ENCODE measurements at regions not wholly inside any gene's neighbourhood (a gene's known extent, or its start where the extent isn't known, plus 50 kb on each side); places are given as distances from the start of the nearest gene placed in this dataset.
"Not testable (repeated sequence)": the region's sequence is repeated elsewhere in the genome, so short reads cannot be mapped to it uniquely, and the experiment has no call there.

DNA sequence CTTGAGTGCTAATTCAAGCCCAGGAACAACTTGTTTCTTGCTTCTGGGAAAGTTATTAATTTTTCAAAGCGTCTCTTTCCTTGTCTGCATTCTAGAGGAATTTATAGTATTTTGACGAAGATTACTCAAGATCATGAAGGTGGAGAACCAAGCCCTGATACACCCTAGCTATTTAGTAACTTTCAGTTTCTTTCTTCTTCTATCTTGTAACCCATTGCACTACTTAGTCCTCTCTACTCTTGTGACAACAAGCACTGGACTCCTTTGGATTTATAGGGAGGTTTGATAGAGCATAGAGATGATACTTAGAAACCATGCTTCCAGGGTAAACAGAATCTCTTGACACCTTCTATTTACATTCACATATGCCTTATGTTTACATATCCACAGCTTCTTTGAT is 203.3 kb upstream of the GRM7 start:
- no peak for DNase-seq

GRCh38 chr3:6667354-6667753 is 193.6 kb upstream of the GRM7 start:
- DNase-seq, result no peak

DNA sequence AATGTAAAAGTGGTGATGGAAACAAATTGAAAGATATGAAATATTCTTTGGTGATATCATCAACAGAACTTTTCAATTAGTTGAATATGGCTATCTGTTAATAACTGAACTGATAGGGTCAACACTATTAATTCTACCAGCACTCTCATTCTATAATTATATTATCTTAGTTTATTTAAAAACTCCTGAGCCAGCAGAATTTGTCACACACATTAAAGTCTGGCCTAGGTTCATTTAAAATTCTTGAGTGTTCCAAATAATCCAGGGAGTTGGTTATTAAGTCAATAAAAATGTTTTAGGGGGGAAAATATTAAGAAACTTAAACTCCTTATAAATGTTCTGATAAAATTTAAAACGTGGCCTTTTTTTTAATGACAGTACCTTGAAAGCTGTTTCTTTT is 189.6 kb upstream of the GRM7 start:
- DNase-seq, result no peak

GRCh38 chr3:6679510-6679909 is 181.4 kb upstream of the GRM7 start:
- DNase-seq, result no peak

DNA sequence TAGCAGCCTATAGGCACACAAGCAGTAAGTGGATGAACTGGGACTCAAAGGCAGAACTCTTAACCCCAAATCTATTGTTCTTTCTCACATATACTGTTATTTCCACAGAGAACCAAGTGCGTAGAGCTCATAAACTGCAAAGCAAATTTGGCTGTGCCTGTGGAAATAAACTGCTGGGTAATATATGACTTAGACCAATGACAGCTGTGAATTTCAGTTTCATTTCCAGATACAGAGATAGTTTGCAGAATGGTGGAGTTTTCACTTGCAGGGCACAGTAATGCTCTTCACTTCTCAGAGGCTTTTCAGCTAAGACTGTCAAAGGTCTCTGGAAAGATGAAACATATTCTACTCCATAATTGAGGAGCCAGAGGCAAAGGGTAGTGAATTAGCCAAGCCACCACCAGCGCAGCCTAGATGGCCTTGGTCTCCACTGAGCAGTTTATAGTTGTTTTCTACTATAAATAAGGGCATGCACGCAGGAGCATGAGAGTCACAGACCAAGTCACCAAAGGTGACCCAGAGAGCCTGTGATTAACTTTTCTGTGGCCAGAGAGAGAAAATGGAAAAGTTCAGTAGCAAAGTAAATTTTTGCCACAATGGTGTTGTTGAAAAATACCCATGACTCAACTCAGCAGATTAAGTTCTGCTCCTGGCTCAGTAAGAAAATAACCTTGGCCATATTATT is 180.7 kb upstream of the GRM7 start:
- DNase-seq, result no peak

- DNase-seq, result no peak
Observed at GRCh38 chr3:6697285-6697684, 163.6 kb upstream of the GRM7 start.

- no peak for DNase-seq
Observed at GRCh38 chr3:6697722-6698121, 163.2 kb upstream of the GRM7 start.

DNA sequence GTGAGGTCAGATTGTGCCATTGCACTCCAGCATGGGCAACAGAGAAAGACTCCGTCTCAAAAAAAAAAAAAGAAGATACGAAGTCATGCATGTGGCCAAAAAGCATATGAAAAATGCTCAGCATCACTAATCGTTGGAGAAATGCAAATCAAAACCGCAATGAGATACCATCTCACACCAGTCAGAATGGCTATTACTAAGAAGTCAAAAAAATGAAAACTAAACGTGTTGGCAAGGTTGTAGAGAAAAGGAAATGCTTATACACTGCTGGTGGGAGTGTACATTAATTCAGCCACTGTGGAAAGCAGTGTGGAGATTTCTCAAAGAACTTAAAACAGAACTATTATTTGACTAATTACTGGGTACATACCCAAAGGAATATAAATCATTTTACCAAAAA is 156.1 kb upstream of the GRM7 start:
- not testable (repeated sequence) for DNase-seq

GRCh38 chr3:6706777-6707176 is 154.1 kb upstream of the GRM7 start:
- DNase-seq, result no peak

DNA sequence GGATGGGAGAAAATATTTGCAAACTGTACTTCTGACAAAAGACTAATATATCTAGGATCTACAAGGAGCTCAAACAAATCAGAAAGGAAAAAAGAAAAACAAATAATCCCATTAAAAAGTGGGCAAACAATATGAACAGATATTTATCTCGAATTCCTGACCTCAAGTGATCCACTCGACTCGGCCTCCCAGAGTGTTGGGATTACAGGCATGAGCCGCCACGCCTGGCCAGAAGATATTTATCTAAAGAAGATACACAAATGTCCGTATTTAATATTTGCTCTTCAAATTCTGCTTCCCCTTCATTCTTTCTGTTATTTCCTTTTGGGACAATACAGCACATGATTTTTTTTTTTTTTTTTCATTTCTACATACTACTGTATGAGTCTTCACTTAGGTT is 151.7 kb upstream of the GRM7 start:
- no peak for DNase-seq

GRCh38 chr3:6714962-6715361 is 146.0 kb upstream of the GRM7 start:
- DNase-seq, result no peak

- no peak for DNase-seq
Observed at GRCh38 chr3:6716420-6716819, 144.5 kb upstream of the GRM7 start.

- no peak for DNase-seq
Observed at GRCh38 chr3:6717026-6717943, 143.6 kb upstream of the GRM7 start.

GRCh38 chr3:6719999-6720398 is 140.9 kb upstream of the GRM7 start:
- no peak for DNase-seq

GRCh38 chr3:6721491-6721890 is 139.4 kb upstream of the GRM7 start:
- no peak for DNase-seq

DNA sequence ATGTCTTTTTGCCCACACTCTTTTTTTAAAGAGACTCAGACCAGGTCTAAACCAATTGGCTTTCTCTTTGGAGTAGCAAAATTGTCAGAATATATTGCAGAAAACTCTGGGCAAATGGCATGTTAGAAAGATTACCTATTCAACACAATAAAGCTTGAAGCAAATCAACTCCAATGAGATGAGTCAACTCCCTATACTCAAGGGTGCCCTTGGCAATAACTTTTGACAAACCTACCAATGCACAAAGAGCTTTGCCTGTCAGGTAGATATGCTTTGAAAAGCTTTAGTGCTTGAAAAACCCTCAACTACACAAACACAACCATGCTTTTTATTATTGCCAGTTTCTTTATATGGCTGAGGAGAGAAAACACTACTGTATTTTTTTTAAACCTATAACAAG is 137.7 kb upstream of the GRM7 start:
- no peak for DNase-seq

GRCh38 chr3:6726811-6727210 is 134.1 kb upstream of the GRM7 start:
- DNase-seq, result no peak

- no peak for DNase-seq
Observed at GRCh38 chr3:6732807-6733206, 128.1 kb upstream of the GRM7 start.

DNA sequence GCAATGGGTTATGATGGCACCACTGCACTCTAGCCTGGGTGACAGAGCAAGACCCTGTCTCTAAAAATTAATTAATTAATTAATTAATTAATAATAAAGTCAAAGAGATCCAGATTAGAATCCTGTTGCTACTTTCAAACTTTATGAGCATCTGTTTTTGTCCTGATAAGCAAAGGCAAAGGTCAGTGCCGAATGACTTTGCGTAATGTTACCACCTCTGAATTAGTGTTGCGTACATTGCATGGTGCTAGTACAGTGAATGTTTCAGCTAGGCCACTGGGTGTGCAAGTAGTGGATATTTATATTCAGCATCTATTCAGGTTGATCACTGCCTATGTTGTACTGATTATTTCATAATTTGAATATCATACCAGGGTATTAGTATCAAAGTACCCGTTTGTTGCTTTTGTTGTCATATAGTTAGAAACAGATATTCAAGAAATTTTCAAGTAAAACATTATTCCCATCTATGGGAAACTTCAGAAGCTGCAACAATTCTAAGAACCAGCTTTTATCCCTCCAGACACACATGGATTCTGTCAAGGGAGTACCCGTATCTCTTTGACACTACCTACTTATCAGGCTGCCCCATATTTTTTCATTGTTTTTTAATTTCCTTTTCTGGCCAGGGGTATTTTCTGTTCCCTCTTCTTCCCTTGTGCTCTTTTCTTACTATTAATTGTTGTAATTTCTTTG is 127.1 kb upstream of the GRM7 start:
- no peak for DNase-seq

DNA sequence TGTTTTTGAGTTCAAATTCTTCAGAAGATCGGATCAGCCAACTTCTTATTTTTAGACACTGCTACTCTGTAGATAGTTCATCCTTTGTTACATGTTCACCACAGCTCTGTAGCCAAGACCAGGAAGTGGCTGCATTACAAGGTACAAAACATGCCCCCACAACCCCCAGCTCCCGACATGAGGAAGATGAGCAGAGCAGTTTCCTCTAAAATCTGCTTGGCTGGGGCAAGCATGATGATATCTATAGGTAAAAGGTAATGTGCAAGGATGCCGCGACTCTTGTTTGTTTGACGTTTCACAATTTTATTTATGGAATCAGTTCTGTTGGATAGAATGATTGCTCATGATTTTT is 126.5 kb upstream of the GRM7 start:
- DNase-seq, result no peak

DNA sequence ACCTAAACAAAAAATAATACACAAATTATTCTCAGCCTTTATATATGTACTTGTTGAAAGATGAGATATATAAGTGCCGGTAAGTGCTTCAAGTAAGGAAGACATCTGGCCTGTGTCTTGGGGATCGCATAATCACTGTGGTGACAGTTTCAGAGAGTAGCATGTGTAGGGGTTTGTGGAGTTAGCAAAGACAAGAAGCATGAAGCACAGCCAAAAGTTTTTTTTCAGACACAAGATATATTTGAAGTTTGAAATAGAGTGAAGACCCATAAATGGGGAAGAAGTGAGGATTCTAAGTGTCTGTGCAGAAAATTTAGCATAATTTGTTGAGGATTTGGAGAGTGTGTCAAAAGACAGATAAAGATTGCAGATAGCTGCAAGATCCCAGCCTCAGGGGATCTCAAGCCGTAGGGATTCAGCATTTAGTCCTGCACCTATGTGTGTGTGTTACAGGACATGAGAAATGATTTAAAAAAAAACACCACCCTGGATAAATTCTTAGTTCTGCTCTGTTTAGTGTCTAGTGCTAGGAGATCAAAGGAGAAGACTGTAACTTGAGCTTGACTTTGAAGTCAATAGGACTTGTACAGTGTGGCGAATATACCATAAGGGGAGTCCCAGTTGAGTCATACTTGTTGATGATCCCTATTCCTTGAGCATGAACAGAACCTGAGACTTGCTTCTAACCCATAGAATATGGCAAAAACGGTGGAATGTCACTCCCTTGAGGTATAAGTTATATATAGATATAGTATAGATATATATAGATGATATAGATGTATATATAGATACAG is 123.9 kb upstream of the GRM7 start:
- DNase-seq, result no peak

DNA sequence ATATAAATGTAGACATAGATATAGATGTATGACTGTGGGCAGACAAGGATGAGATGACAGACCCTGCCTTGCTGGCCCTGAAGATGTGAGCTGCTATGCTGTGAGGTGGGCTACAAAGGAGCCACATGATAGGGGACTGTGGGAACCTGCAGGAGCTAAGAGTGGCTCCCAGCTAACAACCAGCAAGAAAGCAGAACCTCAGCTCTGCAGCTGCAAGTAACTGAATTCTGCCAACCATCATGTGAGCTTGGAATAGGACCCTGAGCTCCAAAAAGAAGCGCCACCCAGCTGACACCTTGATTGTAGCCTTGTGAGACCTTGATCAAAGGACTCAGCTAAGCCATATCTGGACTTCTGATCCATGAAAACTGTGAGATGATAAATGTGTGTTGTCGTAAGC is 123.3 kb upstream of the GRM7 start:
- DNase-seq, result no peak

- DNase-seq, result no peak
Observed at GRCh38 chr3:6739288-6739687, 121.6 kb upstream of the GRM7 start.
